C4-2B (cell line): ENCODE measurements at regions not wholly inside any gene's neighbourhood (a gene's known extent, or its start where the extent isn't known, plus 50 kb on each side); places are given as distances from the start of the nearest gene placed in this dataset.

Experiments used
- CTCF ChIP-seq: fragments of 450-650 bp; conservative IDR thresholded peaks from 2 replicates; pipeline ENCODE4 v1.5.1; 2017; ENCODE audit warnings: mild to moderate bottlenecking
- ZFX ChIP-seq: fragments of 450-650 bp; IDR thresholded peaks from 2 replicates; pipeline ENCODE4 v1.6.1; 2017

GRCh38 chr5:23675456-23675855 is 168.0 kb downstream of the PRDM9 start:
- no peak for TF ChIP-seq CTCF
- no peak for TF ChIP-seq ZFX
